Smooth muscle cell (in vitro differentiated cells): ENCODE measurements at regions not wholly inside any gene's neighbourhood (a gene's known extent, or its start where the extent isn't known, plus 50 kb on each side); places are given as distances from the start of the nearest gene placed in this dataset.

Experiments
- DNase-seq: peaks from one replicate; lab custom pipeline; 2025; ENCODE audit not compliant: unreplicated experiment; lab: John Stamatoyannopoulos, UW
- H2AFZ ChIP-seq: fragments of 200-600 bp; sonication (generic); 2 replicates; pipeline ENCODE4 v1.6.0; 2016; ENCODE audit warnings: antibody characterized with exemption, low read depth, mild to moderate bottlenecking
- H3F3A ChIP-seq: fragments of 200-600 bp; sonication (generic); 2 replicates; pipeline ENCODE4 v1.6.0; 2017; ENCODE audit warnings: antibody characterized with exemption, low read depth
- H3K27ac ChIP-seq: fragments of 200-600 bp; sonication (generic); 2 replicates; pipeline ENCODE4 v1.5.1; 2016; ENCODE audit warnings: low read depth, mild to moderate bottlenecking
- H3K27me3 ChIP-seq: fragments of 200-600 bp; sonication (generic); 2 replicates; pipeline ENCODE4 v1.6.1; 2016; ENCODE audit warnings: low read depth, mild to moderate bottlenecking
- H3K36me3 ChIP-seq: fragments of 200-600 bp; sonication (generic); 2 replicates; pipeline ENCODE4 v1.5.1; 2016; ENCODE audit warnings: low read depth
- H3K4me1 ChIP-seq: fragments of 200-600 bp; sonication (generic); 2 replicates; pipeline ENCODE4 v1.5.1; 2016; ENCODE audit warnings: low read depth
- H3K4me2 ChIP-seq: fragments of 200-600 bp; sonication (generic); 2 replicates; pipeline ENCODE4 v1.6.0; 2016; ENCODE audit warnings: mild to moderate bottlenecking
- H3K4me3 ChIP-seq: fragments of 200-600 bp; sonication (generic); 2 replicates; pipeline ENCODE4 v1.5.1; 2016; ENCODE audit warnings: mild to moderate bottlenecking
- H3K79me2 ChIP-seq: fragments of 200-600 bp; sonication (generic); 2 replicates; pipeline ENCODE4 v1.6.0; 2016; ENCODE audit warnings: low read depth, mild to moderate bottlenecking
- H3K9ac ChIP-seq: fragments of 200-600 bp; sonication (generic); 2 replicates; pipeline ENCODE4 v1.6.0; 2016; ENCODE audit warnings: low read depth
- H3K9me3 ChIP-seq: fragments of 200-600 bp; sonication (generic); replicated peaks from 2 replicates; pipeline ENCODE4 v1.5.1; 2016; ENCODE audit warnings: low read depth
- H4K20me1 ChIP-seq: fragments of 200-600 bp; sonication (generic); 2 replicates; pipeline ENCODE4 v1.6.0; 2016; ENCODE audit warnings: low read depth
- CTCF ChIP-seq: fragments of 200-600 bp; sonication (generic); IDR thresholded peaks from 2 replicates; pipeline ENCODE4 v1.5.1; 2017; ENCODE audit warnings: borderline replicate concordance, mild to moderate bottlenecking, antibody characterized with exemption; ENCODE audit not compliant: insufficient read depth, poor library complexity, severe bottlenecking
- WGBS: methylation state at CpG from one replicate; pipeline ENCODE4 v1.1.7; 2016; ENCODE audit warnings: low lambda C conversion rate; 5-methylcytosine and 5-hydroxymethylcytosine counted together

GRCh38 chr7:46900312-46901263, 681.3 kb downstream of the TNS3 start:
- H3K79me2 ChIP-seq: no peaks in the 10 kb centered on the region
- DNase-seq: no peak
- H3K9me3 ChIP-seq: no peaks in the 10 kb centered on the region
- no peaks in the 10 kb centered on the region for H3K27me3 ChIP-seq
- H2AFZ ChIP-seq: no peak overlapping the region
- H3K4me3 ChIP-seq: no peak overlapping the region
- H3K36me3 ChIP-seq: no peaks in the 10 kb centered on the region
- 41% methylated on average over 6 of the region's 6 CpGs for WGBS
- H3K4me2 ChIP-seq: no peak overlapping the region
- no peaks in the 10 kb centered on the region for H4K20me1 ChIP-seq
- no peak overlapping the region for H3K9ac ChIP-seq
- TF ChIP-seq CTCF: no peak
- H3K27ac ChIP-seq: no peak overlapping the region
- H3F3A ChIP-seq: no peaks in the 10 kb centered on the region
- no peaks in the 10 kb centered on the region for H3K4me1 ChIP-seq

- no peak for DNase-seq
- Histone ChIP-seq H3K4me2 (no peak overlapping the region), H3K27me3 (no peaks in the 10 kb centered on the region), H3K27ac (no peak overlapping the region), H3K9ac (no peak overlapping the region), H3K4me3 (no peak overlapping the region), H3K4me1 (no peaks in the 10 kb centered on the region), H3K9me3 (no peaks in the 10 kb centered on the region), H3F3A (no peaks in the 10 kb centered on the region), H4K20me1 (no peaks in the 10 kb centered on the region), H3K36me3 (no peaks in the 10 kb centered on the region), H3K79me2 (no peaks in the 10 kb centered on the region), H2AFZ (no peak overlapping the region)
- TF ChIP-seq CTCF: no peak
- WGBS: 90% methylated on average over 4 of the region's 4 CpGs
These were observed 684.5 kb downstream of the TNS3 start for GRCh38 chr7:46897381-46897780.

- TF ChIP-seq CTCF: no peak
- H3K79me2 ChIP-seq: no peaks in the 10 kb centered on the region
- 86% methylated on average over 8 of the region's 8 CpGs for WGBS
- H2AFZ ChIP-seq: no peak overlapping the region
- no peaks in the 10 kb centered on the region for H3F3A ChIP-seq
- H3K4me2 ChIP-seq: no peak overlapping the region
- no peak overlapping the region for H3K4me3 ChIP-seq
- H3K36me3 ChIP-seq: peaks cover 9% of the 10 kb centered on the region
- H3K27me3 ChIP-seq: no peaks in the 10 kb centered on the region
- no peak for DNase-seq
- H3K9me3 ChIP-seq: peaks cover 7% of the 10 kb centered on the region
- no peak overlapping the region for H3K9ac ChIP-seq
- no peak overlapping the region for H3K27ac ChIP-seq
- H3K4me1 ChIP-seq: no peaks in the 10 kb centered on the region
- H4K20me1 ChIP-seq: no peaks in the 10 kb centered on the region
These were observed 695.1 kb downstream of the TNS3 start for GRCh38 chr7:46886669-46887374.
